GM18502 (cell line): ENCODE measurements at regions not wholly inside any gene's neighbourhood (a gene's known extent, or its start where the extent isn't known, plus 50 kb on each side); places are given as distances from the start of the nearest gene placed in this dataset.

Source experiments
- ATAC-seq: cut with Tn5 transposase; IDR thresholded peaks from one replicate; pipeline ENCODE4 v1.9.1; 2021; ENCODE audit warnings: mild to moderate bottlenecking; ENCODE audit not compliant: unreplicated experiment, poor library complexity

DNA sequence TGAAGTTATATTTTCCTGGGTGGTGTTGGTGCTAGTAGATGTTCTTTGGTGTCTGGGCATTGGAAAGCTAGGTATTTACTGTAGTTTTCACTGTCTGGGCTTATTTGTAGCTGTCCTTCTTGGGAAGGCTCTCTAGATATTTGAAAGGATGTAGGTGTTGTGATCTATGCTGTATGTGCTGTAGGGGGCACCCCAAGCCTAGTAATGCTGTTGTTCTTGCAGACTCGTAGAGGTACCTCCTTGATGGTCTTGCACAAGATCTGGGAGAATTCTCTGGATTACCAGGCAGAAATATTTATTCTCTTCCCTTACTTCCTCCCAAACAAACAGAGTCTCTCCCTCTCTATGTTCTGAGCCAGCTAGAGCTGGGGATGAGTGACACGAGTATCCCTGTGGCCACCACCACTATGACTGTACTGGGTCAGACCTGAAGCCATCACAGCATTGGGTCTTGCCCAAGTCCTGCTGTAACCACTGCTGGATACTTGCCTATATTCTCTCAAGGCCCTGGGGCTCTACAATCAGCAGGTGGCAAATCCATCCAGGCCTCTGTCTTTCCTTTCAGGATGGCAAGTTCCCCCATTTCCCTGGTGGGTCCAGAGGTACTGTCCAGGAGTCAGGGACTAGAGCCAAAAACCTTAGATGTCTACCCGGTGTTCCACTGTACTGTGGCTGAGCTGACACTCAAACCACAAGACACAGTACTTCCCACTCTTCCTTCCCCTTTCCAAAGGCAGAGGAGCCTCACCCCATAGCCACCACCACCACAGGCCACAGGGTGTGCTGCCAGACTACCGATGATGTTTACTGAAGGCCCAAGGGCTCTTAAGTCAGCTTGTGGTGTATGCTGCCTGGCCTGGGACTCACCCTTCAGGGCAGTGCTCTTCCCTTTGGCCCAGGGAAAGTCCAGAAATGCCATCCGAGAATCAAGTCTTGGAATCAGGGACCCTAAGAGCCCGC is 195.2 kb upstream of the DPPA4 start:
- ATAC-seq = no peak

DNA sequence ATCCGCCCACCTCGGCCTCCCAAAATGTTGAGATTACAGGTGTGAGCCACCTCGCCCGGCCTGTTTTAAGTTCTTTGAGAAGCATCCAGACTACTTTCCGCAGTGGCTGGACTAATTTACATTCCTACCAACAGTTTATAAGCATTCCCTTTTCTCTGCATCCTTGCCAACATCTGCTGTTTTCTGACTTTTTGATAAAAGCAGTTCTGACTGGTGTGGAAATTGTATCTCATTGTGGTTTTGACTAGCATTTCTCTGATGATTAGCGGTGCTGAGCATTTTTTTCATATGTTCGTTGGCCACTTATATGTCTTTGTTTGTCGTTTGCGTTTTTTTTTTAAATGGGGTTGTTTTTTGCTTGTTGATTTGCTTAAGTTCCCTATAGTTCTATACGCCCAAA is 208.4 kb upstream of the DPPA4 start:
- no peak for ATAC-seq

DNA sequence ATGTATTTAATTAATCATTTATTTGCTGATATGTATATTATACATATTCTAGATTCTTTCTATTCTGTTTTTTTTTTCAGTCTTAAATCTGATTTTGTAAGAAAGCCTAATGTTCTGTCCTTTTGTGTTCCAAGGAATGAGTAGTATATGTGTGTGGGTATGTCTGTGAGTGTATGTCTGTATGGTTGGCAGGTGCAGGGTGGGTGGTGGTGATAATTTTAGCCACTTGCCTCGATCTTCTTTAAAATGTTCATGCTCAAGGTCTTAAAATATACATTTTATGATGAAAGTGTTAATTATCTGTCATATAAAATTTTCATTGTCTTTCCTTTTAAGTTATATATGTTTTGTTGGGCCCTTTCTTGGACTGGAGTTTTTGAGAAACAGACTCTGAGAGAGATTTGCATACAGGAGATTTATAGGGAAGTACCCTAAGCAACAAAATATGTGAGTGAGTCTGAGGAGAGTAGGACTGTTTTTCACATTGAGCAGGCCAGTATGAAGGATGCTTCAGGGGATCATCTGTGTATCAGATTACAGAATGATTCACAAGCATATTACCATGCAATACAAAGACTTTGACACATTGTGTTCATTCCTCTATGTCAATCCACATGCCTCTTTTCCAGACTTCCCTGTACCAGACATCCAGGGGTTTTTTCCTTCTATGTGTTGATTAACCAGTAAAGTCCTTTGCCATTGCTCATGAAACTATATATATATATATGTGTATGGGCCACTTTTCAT is 211.0 kb upstream of the DPPA4 start:
- ATAC-seq = no peak

DNA sequence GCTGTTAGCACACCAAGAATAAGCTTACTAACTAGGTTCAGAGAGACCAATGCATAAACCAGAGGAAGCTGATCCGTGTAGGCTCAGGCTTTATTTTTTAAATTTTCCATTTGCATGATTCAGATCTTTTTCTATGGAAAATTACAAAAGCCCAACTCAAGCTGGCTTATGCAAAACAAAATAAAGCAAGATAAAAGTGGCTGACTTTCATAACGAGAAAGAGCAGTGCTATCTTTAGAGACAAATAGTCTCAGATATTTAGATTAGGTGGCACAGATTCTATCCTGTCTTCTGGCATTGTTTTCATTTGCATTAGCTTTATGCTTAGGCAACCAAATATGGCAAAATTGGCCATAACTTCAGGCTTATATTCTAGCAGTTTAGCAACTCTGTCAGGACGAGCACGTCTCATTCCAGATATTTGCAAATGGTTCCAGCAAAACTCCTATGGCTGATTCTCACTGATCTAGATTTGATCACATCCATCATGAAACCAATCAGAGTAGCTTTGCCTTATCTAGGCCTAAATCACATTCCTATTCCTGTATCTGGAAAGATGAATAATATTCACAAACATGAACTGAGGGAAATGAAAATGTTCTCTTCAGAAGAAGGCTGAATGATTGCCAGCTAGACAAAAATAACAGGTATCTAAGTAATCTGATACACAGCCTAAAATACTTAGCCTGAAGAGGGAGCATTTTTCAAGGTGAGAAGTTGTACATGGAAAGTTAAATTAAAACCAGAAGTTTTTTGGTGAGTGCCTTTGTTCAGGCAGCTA is 216.4 kb upstream of the DPPA4 start:
- no peak for ATAC-seq

DNA sequence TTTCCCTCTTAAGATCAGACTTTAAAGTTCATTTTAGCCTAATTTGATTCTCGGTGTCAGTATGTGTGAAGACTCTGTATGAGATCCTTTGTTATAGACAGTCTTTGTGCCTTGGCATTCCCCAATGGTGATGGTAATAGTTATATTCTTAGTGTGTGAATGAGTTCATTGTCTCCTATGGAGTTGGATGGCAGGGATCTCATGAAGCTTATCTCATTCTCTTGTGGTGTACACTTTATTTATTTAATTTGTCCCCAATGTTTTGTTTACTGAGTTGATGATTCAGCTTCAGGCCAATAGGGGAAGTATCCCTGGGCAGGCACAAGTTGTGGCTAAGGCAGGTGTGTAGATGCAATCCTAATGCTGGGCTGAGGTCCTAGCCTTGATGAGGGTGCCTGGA is 222.0 kb upstream of the DPPA4 start:
- ATAC-seq = no peak

GRCh38 chr3:109563149-109563548 is 225.8 kb upstream of the DPPA4 start:
- no peak for ATAC-seq

- ATAC-seq = no peak
Observed at GRCh38 chr3:109569135-109569846, 231.9 kb upstream of the DPPA4 start.

- ATAC-seq = no peak
Observed at GRCh38 chr3:109570408-109570807, 233.1 kb upstream of the DPPA4 start.

- no peak for ATAC-seq
Observed at GRCh38 chr3:109572301-109572700, 235.0 kb upstream of the DPPA4 start.

DNA sequence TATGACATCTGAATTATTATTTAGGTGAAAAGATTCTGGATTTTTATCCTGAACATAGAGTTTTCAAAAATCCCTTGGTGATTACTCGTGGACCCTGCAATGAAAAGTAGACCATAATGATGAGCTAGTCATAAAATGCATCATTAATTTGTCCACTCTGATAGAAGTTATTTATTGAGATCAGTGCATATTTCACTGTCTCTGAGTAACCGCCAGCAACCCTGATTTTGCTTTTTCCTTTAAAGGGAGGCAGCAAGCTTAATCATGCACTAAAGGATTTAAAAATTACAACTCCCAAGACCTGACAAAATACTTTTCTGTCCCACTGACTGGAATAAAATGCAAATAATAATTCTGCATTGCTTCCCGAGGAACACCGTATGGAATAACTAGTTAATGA is 259.6 kb upstream of the DPPA4 start:
- ATAC-seq = no peak

- no peak for ATAC-seq
Observed at GRCh38 chr3:109597444-109597843, 260.1 kb upstream of the DPPA4 start.

- no peak for ATAC-seq
Observed at GRCh38 chr3:109607897-109608296, 270.6 kb upstream of the DPPA4 start.

DNA sequence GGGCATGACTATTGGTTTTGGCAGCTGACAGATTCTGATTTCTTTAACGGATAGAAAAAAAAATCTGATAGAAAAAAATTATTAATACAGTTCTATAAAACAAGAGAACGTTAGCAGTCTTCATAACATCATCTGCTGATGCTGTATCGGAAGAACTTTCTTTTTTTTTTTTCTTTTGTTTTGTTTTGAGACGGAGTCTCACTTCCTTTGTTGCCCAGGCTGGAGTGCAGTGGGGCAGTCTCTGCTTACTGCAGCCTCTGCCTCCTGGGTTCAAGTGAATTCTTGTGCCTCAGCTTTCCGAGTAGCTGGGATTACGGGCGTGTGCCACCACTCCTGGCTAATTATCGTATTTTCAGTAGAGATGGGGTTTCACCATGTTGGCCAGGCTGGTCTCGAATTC is 271.2 kb upstream of the DPPA4 start:
- no peak for ATAC-seq

DNA sequence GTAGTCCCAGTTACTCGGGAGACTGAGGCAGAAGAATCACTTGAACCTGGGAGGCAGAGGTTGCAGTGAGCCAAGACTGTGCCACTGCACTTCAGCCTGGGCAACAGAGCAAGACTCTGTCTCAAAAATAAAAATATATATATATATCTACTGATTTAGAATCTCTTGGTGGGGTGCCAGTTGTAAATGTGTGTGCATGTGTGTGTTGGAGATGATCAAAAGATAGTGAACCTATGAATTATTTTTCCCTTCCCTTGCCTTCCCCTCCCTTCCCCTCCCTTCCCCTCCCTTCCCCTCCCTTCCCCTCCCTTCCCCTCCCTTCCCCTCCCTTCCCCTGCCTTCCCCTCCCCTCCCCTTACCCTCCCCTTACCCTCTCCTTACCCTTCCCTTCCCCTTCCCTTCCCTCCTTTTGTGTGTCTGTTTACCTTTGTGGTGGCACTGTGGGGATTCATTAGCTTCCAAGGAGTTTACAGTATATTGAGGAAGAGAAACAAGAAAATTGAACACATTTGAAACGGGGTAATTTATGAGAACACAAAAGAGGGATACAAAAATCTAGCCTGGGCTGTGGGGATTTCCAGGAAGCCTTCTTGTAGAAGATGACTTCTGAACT is 281.5 kb upstream of the DPPA4 start:
- no peak for ATAC-seq

GRCh38 chr3:109631897-109632296 is 294.6 kb upstream of the DPPA4 start:
- ATAC-seq = no peak

- ATAC-seq = no peak
Observed at GRCh38 chr3:109640146-109640652, 302.9 kb upstream of the DPPA4 start.

DNA sequence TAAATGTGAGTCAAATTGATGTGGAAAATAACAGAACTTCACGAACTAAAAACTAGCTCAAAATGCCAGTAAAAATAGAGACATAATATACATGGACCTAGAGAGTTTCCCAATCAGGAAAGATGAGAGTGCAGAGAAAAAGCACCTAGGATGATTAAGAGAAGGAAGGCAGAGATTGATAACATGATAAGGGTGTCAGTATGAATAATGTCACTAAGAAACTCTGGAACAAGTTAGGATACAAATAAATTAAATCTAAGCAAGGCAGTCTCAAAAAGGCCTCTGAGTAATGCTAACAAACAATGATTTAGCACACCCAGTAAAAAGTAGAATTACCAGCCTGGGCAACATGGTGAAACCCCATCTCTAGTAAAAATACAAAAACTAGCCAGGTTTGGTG is 304.7 kb upstream of the DPPA4 start:
- no peak for ATAC-seq

- ATAC-seq = no peak
Observed at GRCh38 chr3:109643590-109643989, 306.2 kb upstream of the DPPA4 start.

DNA sequence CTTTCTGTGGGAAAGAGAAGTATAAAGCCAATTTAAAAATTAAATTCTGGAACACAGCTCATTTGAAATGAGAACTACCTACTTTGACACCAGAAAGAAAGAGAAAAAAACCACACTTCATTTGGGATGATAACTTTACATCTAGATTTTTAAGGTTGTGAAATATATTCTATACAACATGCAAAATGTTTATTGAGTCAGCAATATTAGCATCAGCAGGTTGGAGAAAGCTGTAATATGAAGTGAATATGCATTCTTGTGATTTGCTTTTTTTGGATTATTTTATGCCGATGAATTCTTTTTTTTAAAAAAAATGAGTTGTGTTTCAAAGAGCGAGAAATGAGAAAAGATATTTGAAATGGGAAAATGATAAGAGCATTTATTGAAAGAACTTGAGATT is 307.0 kb upstream of the DPPA4 start:
- ATAC-seq = no peak

DNA sequence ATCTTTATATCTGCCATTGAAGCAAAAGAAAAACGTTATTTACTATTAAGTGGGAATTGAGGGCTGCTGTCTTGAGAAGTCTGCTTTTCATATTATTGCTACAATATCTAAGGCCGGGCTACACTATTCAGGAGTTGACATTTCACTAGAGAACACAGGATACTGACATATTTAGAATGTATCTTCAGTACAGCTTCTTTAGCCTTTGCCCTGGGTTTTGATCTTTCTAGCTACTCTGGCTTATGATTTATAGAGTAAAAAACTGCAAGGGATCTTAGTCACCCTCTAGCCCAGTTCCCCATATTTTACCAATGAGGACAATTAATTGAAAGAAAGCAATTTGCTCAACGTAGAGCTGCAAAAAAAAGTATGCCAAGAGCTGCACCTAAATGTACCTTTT is 307.4 kb upstream of the DPPA4 start:
- no peak for ATAC-seq
